ENCODE measurements at regions not wholly inside any gene's neighbourhood (a gene's known extent, or its start where the extent isn't known, plus 50 kb on each side); places are given as distances from the start of the nearest gene placed in this dataset.

GRCh38 chr17:77364941-77365583 lies 224.3 kb downstream of the SEC14L1 start:
- H3K27me3 ChIP-seq (replicated peaks; ENCODE audit: control insufficient read depth, insufficient read depth, low read length): no peaks in the 10 kb centered on the region
- peak overlapping the region; percentile 26 for H3K9ac ChIP-seq (ENCODE audit: low read length)
- no peaks in the 10 kb centered on the region for H3K9me3 ChIP-seq (ENCODE audit: control insufficient read depth, low read length)
- no peak for DNase-seq (ENCODE audit: low read depth)
- H3K4me1 ChIP-seq (ENCODE audit: control insufficient read depth, insufficient read depth, low read length): peaks cover 42% of the 10 kb centered on the region
- peaks cover 6% of the 10 kb centered on the region for H3K36me3 ChIP-seq (ENCODE audit: control insufficient read depth, insufficient read depth, low read length, severe bottlenecking)
- peak overlapping the region; percentile 9 for H3K4me3 ChIP-seq (ENCODE audit: low read length)

- H3K4me3 ChIP-seq (ENCODE audit: low read length): peak overlapping the region; percentile 9
- no peaks in the 10 kb centered on the region for H3K27me3 ChIP-seq (replicated peaks; ENCODE audit: control insufficient read depth, insufficient read depth, low read length)
- peaks cover 42% of the 10 kb centered on the region for H3K4me1 ChIP-seq (ENCODE audit: control insufficient read depth, insufficient read depth, low read length)
- no peaks in the 10 kb centered on the region for H3K9me3 ChIP-seq (ENCODE audit: control insufficient read depth, low read length)
- peaks cover 6% of the 10 kb centered on the region for H3K36me3 ChIP-seq (ENCODE audit: control insufficient read depth, insufficient read depth, low read length, severe bottlenecking)
- DNase-seq (ENCODE audit: low read depth): peak; percentile 85
- peak overlapping the region; percentile 26 for H3K9ac ChIP-seq (ENCODE audit: low read length)
Observed at GRCh38 chr17:77365584-77366186, 224.9 kb downstream of the SEC14L1 start.

- Histone ChIP-seq H3K36me3 (ENCODE audit: control insufficient read depth, insufficient read depth, low read length, severe bottlenecking) (peaks cover 6% of the 10 kb centered on the region), H3K9ac (ENCODE audit: low read length) (peak overlapping the region; percentile 26), H3K4me3 (ENCODE audit: low read length) (no peak overlapping the region), H3K9me3 (ENCODE audit: control insufficient read depth, low read length) (no peaks in the 10 kb centered on the region), H3K4me1 (ENCODE audit: control insufficient read depth, insufficient read depth, low read length) (peaks cover 46% of the 10 kb centered on the region), H3K27me3 (replicated peaks; ENCODE audit: control insufficient read depth, insufficient read depth, low read length) (no peaks in the 10 kb centered on the region)
- DNase-seq (ENCODE audit: low read depth): no peak
Observed at GRCh38 chr17:77366206-77366557, 225.4 kb downstream of the SEC14L1 start.

GRCh38 chr17:77366558-77367245 lies 225.9 kb downstream of the SEC14L1 start:
- DNase-seq (ENCODE audit: low read depth): no peak
- Histone ChIP-seq H3K4me3 (ENCODE audit: low read length) (no peak overlapping the region), H3K4me1 (ENCODE audit: control insufficient read depth, insufficient read depth, low read length) (peaks cover 51% of the 10 kb centered on the region)

GRCh38 chr17:77369544-77369971 lies 228.8 kb downstream of the SEC14L1 start:
- no peak for DNase-seq (ENCODE audit: low read depth)
- peaks cover 46% of the 10 kb centered on the region for H3K4me1 ChIP-seq (ENCODE audit: control insufficient read depth, insufficient read depth, low read length)
- H3K36me3 ChIP-seq (ENCODE audit: control insufficient read depth, insufficient read depth, low read length, severe bottlenecking): no peaks in the 10 kb centered on the region

More at GRCh38 chr17:77366558-77367245, 225.9 kb downstream of the SEC14L1 start:
- H3K9ac ChIP-seq (ENCODE audit: low read length): peak overlapping the region; percentile 26
- peaks cover 6% of the 10 kb centered on the region for H3K36me3 ChIP-seq (ENCODE audit: control insufficient read depth, insufficient read depth, low read length, severe bottlenecking)
- H3K9me3 ChIP-seq (ENCODE audit: control insufficient read depth, low read length): no peaks in the 10 kb centered on the region
- no peaks in the 10 kb centered on the region for H3K27me3 ChIP-seq (replicated peaks; ENCODE audit: control insufficient read depth, insufficient read depth, low read length)

GRCh38 chr17:77370586-77370985 lies 229.8 kb downstream of the SEC14L1 start:
- no peak for DNase-seq (ENCODE audit: low read depth)
- H3K4me1 ChIP-seq (ENCODE audit: control insufficient read depth, insufficient read depth, low read length): peaks cover 46% of the 10 kb centered on the region

More at GRCh38 chr17:77369544-77369971, 228.8 kb downstream of the SEC14L1 start:
- no peak overlapping the region for H3K9ac ChIP-seq (ENCODE audit: low read length)
- H3K4me3 ChIP-seq (ENCODE audit: low read length): no peak overlapping the region
- H3K27me3 ChIP-seq (replicated peaks; ENCODE audit: control insufficient read depth, insufficient read depth, low read length): no peaks in the 10 kb centered on the region
- H3K9me3 ChIP-seq (ENCODE audit: control insufficient read depth, low read length): no peaks in the 10 kb centered on the region

GRCh38 chr17:77371117-77371887 lies 230.5 kb downstream of the SEC14L1 start:
- Histone ChIP-seq H3K9me3 (ENCODE audit: control insufficient read depth, low read length) (no peaks in the 10 kb centered on the region), H3K4me1 (ENCODE audit: control insufficient read depth, insufficient read depth, low read length) (peaks cover 46% of the 10 kb centered on the region), H3K36me3 (ENCODE audit: control insufficient read depth, insufficient read depth, low read length, severe bottlenecking) (no peaks in the 10 kb centered on the region), H3K4me3 (ENCODE audit: low read length) (no peak overlapping the region), H3K27me3 (replicated peaks; ENCODE audit: control insufficient read depth, insufficient read depth, low read length) (no peaks in the 10 kb centered on the region), H3K9ac (ENCODE audit: low read length) (peak overlapping the region; percentile 82)
- peak; percentile 79 for DNase-seq (ENCODE audit: low read depth)

More at GRCh38 chr17:77370586-77370985, 229.8 kb downstream of the SEC14L1 start:
- no peaks in the 10 kb centered on the region for H3K36me3 ChIP-seq (ENCODE audit: control insufficient read depth, insufficient read depth, low read length, severe bottlenecking)
- no peaks in the 10 kb centered on the region for H3K27me3 ChIP-seq (replicated peaks; ENCODE audit: control insufficient read depth, insufficient read depth, low read length)
- no peak overlapping the region for H3K9ac ChIP-seq (ENCODE audit: low read length)
- no peaks in the 10 kb centered on the region for H3K9me3 ChIP-seq (ENCODE audit: control insufficient read depth, low read length)
- no peak overlapping the region for H3K4me3 ChIP-seq (ENCODE audit: low read length)

- H3K9me3 ChIP-seq (ENCODE audit: control insufficient read depth, low read length): no peaks in the 10 kb centered on the region
- H3K4me3 ChIP-seq (ENCODE audit: low read length): peak overlapping the region; percentile 73
- DNase-seq (ENCODE audit: low read depth): no peak
- no peaks in the 10 kb centered on the region for H3K36me3 ChIP-seq (ENCODE audit: control insufficient read depth, insufficient read depth, low read length, severe bottlenecking)
- no peaks in the 10 kb centered on the region for H3K27me3 ChIP-seq (replicated peaks; ENCODE audit: control insufficient read depth, insufficient read depth, low read length)
- H3K9ac ChIP-seq (ENCODE audit: low read length): peak overlapping the region; percentile 82
- peaks cover 44% of the 10 kb centered on the region for H3K4me1 ChIP-seq (ENCODE audit: control insufficient read depth, insufficient read depth, low read length)
Observed at GRCh38 chr17:77371888-77372443, 231.2 kb downstream of the SEC14L1 start.

- H3K4me1 ChIP-seq (ENCODE audit: control insufficient read depth, insufficient read depth, low read length): peaks cover 43% of the 10 kb centered on the region
- H3K27me3 ChIP-seq (replicated peaks; ENCODE audit: control insufficient read depth, insufficient read depth, low read length): no peaks in the 10 kb centered on the region
- H3K4me3 ChIP-seq (ENCODE audit: low read length): peak overlapping the region; percentile 73
- no peaks in the 10 kb centered on the region for H3K9me3 ChIP-seq (ENCODE audit: control insufficient read depth, low read length)
- H3K9ac ChIP-seq (ENCODE audit: low read length): peak overlapping the region; percentile 82
- no peaks in the 10 kb centered on the region for H3K36me3 ChIP-seq (ENCODE audit: control insufficient read depth, insufficient read depth, low read length, severe bottlenecking)
- DNase-seq (ENCODE audit: low read depth): peak; percentile 94
Observed at GRCh38 chr17:77372444-77373298, 231.9 kb downstream of the SEC14L1 start.

Data from adipocyte (in vitro differentiated cells).